Activated naive CD4-positive, alpha-beta T cell treated with anti-CD3 and anti-CD28 coated beads, Interleukin-2, amount 50 U/mL, for 72 hours (primary cell): ENCODE measurements at regions not wholly inside any gene's neighbourhood (a gene's known extent, or its start where the extent isn't known, plus 50 kb on each side); places are given as distances from the start of the nearest gene placed in this dataset.
"Not testable (repeated sequence)": the region's sequence is repeated elsewhere in the genome, so short reads cannot be mapped to it uniquely, and the experiment has no call there.

ENCODE experiments used
- ATAC-seq, 2 donors: fragments of 150-1000 bp; cut with Tn5 transposase; 2 replicates each; pipeline ENCODE4 v1.10.0; 2021; ENCODE audit warnings: mild to moderate bottlenecking in 2 of 2, moderate library complexity in 2 of 2
- DNase-seq, 2 donors: peaks; one replicate each; pipeline ENCODE4 v3.0.0; 2021 to 2022; ENCODE audit warnings: low spot score in 2 of 2
- H3K27ac Mint-ChIP-seq, 2 donors: one replicate each; pipeline ENCODE4 v1.8.0; 2022; ENCODE audit warnings: mild to moderate bottlenecking in 2 of 2, mixed read lengths in 2 of 2
- H3K36me3 Mint-ChIP-seq, 2 donors: one replicate each; pipeline ENCODE4 v1.8.0; 2022; ENCODE audit warnings: mixed read lengths in 2 of 2
- H3K9me3 Mint-ChIP-seq, 2 donors: one replicate each; pipeline ENCODE4 v1.8.0; 2022; ENCODE audit warnings: mixed read lengths in 2 of 2

DNA sequence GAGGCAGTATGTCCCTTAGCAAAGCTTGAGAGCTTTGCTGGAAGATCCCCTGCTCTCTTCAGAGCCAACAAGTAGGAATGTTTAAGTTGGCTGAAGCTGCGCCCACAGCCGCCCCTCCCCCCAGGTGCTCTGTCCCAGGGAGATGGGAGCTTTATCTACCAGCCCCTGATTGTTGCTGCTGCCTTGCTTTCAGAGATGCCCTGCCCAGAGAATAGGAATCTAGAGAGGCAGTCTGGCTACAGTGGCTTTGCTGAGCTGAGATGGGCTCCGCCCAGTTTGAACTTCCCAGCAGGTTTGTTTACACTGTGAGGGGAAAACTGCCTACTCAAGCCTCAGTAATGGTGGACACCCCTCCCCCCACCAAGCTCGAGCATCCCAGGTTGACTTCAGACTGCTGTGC is 423.6 kb downstream of the KCTD16 start:
- H3K36me3 Mint-ChIP-seq, DNase-seq, H3K27ac Mint-ChIP-seq, ATAC-seq: not testable (repeated sequence)
- peaks cover 19 to 27% of the 10 kb centered on the region in 2 donors for H3K9me3 Mint-ChIP-seq

GRCh38 chr5:144585681-144586080 is 415.0 kb downstream of the KCTD16 start:
- Mint-ChIP-seq H3K9me3 (peaks cover 5 to 9% of the 10 kb centered on the region in 2 donors), H3K36me3 (no peaks in the 10 kb centered on the region), H3K27ac (no peak overlapping the region)
- no peak for DNase-seq
- no peak for ATAC-seq

DNA sequence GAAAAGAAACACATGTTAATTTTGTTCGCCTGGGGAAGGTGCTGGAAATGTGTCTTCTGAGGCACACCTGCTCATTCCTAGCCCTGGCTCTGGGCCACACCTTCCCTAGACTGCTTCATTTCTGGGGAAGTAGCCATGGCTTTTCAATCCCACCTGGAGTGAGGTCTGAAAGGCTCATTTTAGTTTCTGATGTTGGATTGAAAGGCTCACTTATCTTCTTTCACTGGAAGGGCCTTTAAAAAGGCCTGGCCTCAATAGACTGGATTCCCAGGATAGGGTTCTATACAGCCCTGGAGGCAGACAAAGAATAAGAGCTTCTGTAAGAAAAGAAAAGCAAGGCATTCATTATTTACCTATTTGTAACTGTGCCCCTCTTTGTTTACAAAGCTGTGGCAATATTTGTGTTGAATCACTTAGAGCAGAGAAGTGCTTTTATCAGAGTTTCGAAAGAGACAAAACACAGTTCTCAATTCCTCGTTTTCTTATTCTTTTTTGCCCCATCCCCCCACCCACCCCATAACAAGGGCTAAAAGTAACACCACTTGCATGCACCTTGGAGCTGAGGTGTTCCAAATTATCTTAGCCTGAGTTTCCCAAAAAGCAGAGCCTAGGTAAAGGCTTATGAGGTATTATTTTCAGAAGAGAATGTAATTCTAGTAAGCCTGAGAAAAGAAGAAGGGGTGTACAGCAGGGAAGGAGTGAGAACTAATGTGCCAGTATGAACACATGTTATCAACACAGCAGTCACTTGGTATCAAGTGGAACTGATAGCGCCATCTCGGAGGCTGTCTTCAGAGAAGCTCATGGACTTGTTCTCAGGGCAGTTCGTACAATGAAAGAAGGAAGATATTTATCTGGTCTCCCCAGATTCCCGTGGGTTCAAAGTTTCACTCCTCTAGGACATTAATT is 413.1 kb downstream of the KCTD16 start:
- no peak overlapping the region for H3K27ac Mint-ChIP-seq
- DNase-seq (no peak), ATAC-seq (no peak)
- H3K36me3 Mint-ChIP-seq = no peaks in the 10 kb centered on the region
- peaks cover 4 to 12% of the 10 kb centered on the region in 2 donors for H3K9me3 Mint-ChIP-seq

- Mint-ChIP-seq H3K27ac (no peak overlapping the region), H3K9me3 (peaks cover 4 to 12% of the 10 kb centered on the region in 2 donors), H3K36me3 (no peaks in the 10 kb centered on the region)
- DNase-seq (no peak), ATAC-seq (no peak)
Measured at GRCh38 chr5:144582066-144582465, 411.4 kb downstream of the KCTD16 start.

DNA sequence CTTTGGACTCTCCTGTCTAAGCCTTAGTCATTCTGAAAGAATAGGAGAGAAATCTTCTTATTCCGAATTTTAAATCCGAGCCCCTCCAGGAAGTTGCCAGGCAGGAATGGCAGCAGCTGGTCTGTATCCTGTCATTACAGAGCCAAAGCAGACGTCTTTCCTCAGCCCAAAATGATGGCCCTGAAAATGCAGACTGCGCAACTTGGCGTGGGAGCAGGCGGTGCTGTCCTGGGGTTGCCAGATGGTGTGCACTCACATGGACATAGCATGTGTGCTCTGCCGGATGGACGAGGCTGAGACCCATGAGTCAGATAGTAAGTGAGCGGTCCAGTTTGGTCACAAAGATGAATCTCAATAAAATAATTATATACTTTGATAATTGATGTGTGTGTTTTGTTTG is 410.4 kb downstream of the KCTD16 start:
- H3K36me3 Mint-ChIP-seq = no peaks in the 10 kb centered on the region
- no peak overlapping the region for H3K27ac Mint-ChIP-seq
- DNase-seq (no peak), ATAC-seq (no peak)
- H3K9me3 Mint-ChIP-seq = peaks cover 4 to 12% of the 10 kb centered on the region in 2 donors

DNA sequence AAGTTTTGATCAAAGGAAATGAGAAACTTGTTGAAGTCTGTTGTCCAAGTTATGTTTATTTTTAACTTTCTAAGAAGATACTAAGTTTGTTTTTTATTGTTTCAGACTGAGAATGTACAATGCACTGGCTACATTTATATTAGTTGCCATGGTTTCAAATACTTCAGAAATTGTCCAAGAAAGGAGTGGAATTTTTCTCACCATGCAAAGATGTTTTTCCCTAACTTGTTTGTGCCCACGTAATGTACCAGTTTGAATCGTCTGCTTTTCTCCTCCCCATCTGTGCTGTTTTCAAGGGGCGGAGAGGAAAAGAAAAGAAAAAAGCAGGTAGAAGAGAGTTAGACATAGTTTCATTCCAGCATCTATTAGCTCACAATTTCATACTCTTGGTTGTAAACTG is 407.0 kb downstream of the KCTD16 start:
- H3K27ac Mint-ChIP-seq = no peak overlapping the region
- DNase-seq (no peak), ATAC-seq (no peak)
- H3K9me3 Mint-ChIP-seq = peaks cover 0 to 7% of the 10 kb centered on the region in 2 donors
- H3K36me3 Mint-ChIP-seq = no peaks in the 10 kb centered on the region

GRCh38 chr5:144575736-144576135 is 405.1 kb downstream of the KCTD16 start:
- Mint-ChIP-seq H3K27ac (no peak overlapping the region), H3K9me3 (peaks cover under 1 to 7% of the 10 kb centered on the region in 2 donors), H3K36me3 (no peaks in the 10 kb centered on the region)
- DNase-seq (no peak), ATAC-seq (no peak)

GRCh38 chr5:144567421-144567780 is 396.7 kb downstream of the KCTD16 start:
- H3K9me3 Mint-ChIP-seq = peaks cover 25 to 32% of the 10 kb centered on the region in 2 donors
- no peak for DNase-seq
- H3K36me3 Mint-ChIP-seq = peaks cover 0 to 14% of the 10 kb centered on the region in 2 donors
- no peak overlapping the region for H3K27ac Mint-ChIP-seq
- ATAC-seq = no peak

GRCh38 chr5:144566747-144567420 is 396.2 kb downstream of the KCTD16 start:
- peaks cover 0 to 14% of the 10 kb centered on the region in 2 donors for H3K36me3 Mint-ChIP-seq
- ATAC-seq (no peak), DNase-seq (no peak)
- peaks cover 25 to 32% of the 10 kb centered on the region in 2 donors for H3K9me3 Mint-ChIP-seq
- no peak overlapping the region for H3K27ac Mint-ChIP-seq

DNA sequence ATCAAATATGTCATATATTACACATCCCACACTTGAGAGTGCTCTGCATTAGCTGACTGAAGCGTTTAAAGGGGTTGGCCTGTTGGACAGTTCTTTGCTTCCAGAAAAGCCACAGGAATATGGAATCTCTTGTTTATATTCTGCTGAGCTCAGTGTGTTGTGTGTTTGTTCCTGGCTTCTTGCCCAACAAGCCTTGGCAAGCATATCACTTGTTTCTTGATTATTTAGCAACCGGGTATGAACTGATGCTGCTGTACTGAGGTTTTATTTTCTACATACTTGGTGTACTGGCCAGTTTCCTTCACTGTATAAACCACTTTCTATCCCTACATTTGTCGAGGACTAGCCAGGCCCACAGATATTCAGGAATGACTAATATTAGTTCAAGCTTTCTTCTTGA is 378.9 kb downstream of the KCTD16 start:
- peaks cover 0 to 6% of the 10 kb centered on the region in 2 donors for H3K36me3 Mint-ChIP-seq
- DNase-seq (no peak), ATAC-seq (no peak)
- H3K27ac Mint-ChIP-seq = no peak overlapping the region
- H3K9me3 Mint-ChIP-seq = peaks cover 6 to 12% of the 10 kb centered on the region in 2 donors

DNA sequence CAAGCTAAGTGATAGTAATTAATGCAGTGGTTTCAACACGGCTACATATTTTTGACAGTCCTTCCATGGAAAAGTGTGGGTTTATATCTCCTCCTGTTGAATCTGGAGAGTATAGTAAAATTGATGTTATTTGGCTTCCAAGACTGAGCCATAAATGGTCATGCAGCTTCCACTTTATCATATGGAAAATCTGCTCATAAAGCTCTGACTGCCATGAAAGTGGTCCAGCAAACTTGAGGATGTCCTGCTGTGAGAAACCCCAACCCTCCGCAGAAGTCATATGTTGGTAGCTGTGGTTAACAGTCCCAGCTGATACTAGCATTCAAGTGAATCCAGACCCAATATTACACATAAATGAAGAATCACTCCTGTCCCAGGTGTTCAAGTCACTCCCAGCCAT is 378.3 kb downstream of the KCTD16 start:
- ATAC-seq (no peak), DNase-seq (no peak)
- Mint-ChIP-seq H3K36me3 (peaks cover 0 to 6% of the 10 kb centered on the region in 2 donors), H3K27ac (no peak overlapping the region), H3K9me3 (peaks cover 6 to 9% of the 10 kb centered on the region in 2 donors)

GRCh38 chr5:144547098-144547499 is 376.4 kb downstream of the KCTD16 start:
- peaks cover 6 to 7% of the 10 kb centered on the region in 2 donors for H3K9me3 Mint-ChIP-seq
- H3K27ac Mint-ChIP-seq = no peak overlapping the region
- ATAC-seq (no peak), DNase-seq (no peak)
- H3K36me3 Mint-ChIP-seq = peaks cover 0 to 6% of the 10 kb centered on the region in 2 donors

DNA sequence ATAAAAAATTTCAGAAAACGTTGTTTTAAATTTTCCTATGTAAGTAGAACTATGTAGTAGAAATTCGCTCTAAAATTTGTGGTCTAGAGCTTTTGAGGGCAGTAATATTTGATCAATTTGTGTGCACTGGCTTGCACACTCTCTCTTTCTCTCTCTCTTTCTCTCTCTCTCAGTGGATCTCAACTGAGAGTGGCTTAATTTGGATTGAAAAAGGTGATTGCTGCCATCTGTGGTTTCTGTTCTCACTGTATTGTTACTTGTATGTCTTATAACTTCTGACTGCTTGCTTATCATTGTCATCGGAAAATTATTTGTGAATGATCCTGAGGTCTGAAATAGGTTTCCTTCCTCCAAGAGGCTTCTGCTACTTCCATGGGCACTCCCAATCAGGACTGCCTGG is 368.2 kb downstream of the KCTD16 start:
- H3K36me3 Mint-ChIP-seq = peaks cover 0 to 4% of the 10 kb centered on the region in 2 donors
- H3K9me3 Mint-ChIP-seq = peaks cover 10 to 13% of the 10 kb centered on the region in 2 donors
- DNase-seq = no peak
- no peak overlapping the region for H3K27ac Mint-ChIP-seq
- ATAC-seq = no peak
